A549 (cell line): ENCODE measurements at regions not wholly inside any gene's neighbourhood (a gene's known extent, or its start where the extent isn't known, plus 50 kb on each side); places are given as distances from the start of the nearest gene placed in this dataset.

Experiments used
- BHLHE40 ChIP-seq: IDR thresholded peaks from 2 replicates; pipeline ENCODE4 v1.6.1; 2012; ENCODE audit warnings: low read depth, low read length, inconsistent platforms
- CBX2 ChIP-seq: fragments of 200-600 bp; sonication (generic); IDR thresholded peaks from 2 replicates; pipeline ENCODE4 v1.6.1; 2016; ENCODE audit warnings: low read depth, mild to moderate bottlenecking, borderline replicate concordance
- EP300 ChIP-seq, 2 experiments: fragments of >200 bp; sonication (Bioruptor Twin); formaldehyde crosslinking; IDR thresholded peaks; 2 replicates in 1 of 2; 3 replicates in 1 of 2; pipeline ENCODE4 v1.6.1; 2016 to 2017
- JUNB ChIP-seq: fragments of >200 bp; sonication (Bioruptor Twin); formaldehyde crosslinking; IDR thresholded peaks from 2 replicates; pipeline ENCODE4 v1.6.1; 2016
- POLR2A ChIP-seq: IDR thresholded peaks from 2 replicates; pipeline ENCODE4 v1.6.1; 2012; ENCODE audit warnings: mild to moderate bottlenecking, low read length
- POLR2AphosphoS2 ChIP-seq: conservative IDR thresholded peaks from 2 replicates; pipeline ENCODE4 v1.6.1; 2012; ENCODE audit warnings: low read length, improper control_type of control experiment, inconsistent platforms
- SMC3 ChIP-seq: fragments of >200 bp; sonication (Bioruptor Twin); formaldehyde crosslinking; IDR thresholded peaks from 3 replicates; pipeline ENCODE4 v1.6.1; 2018; ENCODE audit warnings: inconsistent platforms
- TF ChIP-seq, protein P1 (sequence below): fragments of 200-600 bp; sonication (generic); IDR thresholded peaks from 2 replicates; pipeline ENCODE4 v1.6.1; 2016; ENCODE audit warnings: antibody characterized with exemption, mild to moderate bottlenecking, moderate library complexity
- TF ChIP-seq, protein P2 (sequence below): fragments of 250-450 bp; sonication (Bioruptor Pico); IDR thresholded peaks from 2 replicates; pipeline ENCODE4 v1.5.0; 2021; ENCODE audit warnings: mild to moderate bottlenecking, moderate library complexity, borderline replicate concordance
- TF ChIP-seq, protein P3 (sequence below): fragments of >200 bp; sonication (Bioruptor Twin); formaldehyde crosslinking; IDR thresholded peaks from 3 replicates; pipeline ENCODE4 v1.5.1; 2016
- TF ChIP-seq, protein P4 (sequence below): IDR thresholded peaks from 2 replicates; pipeline ENCODE4 v1.6.1; 2012

DNA sequence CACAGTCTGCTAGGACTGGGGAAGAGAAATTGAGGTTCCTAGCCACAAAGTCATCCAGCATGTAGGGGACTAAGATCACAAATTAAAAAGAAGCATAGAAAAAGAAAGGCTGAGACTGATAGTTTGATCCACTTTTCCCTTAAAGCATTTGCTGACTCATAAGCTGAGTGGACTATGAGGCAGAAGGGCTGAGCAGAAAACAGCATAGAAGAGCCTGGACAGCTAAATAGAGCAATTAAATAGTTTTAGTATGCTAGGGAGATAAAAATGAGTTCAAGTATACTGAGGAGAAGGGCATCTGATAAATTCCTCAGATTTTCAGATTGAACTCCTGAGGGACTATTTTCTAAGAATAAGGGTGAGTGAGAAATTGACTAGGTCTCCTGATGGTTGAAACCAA lies 155.9 kb upstream of the EGR2 start:
- TF ChIP-seq, protein P1, sequence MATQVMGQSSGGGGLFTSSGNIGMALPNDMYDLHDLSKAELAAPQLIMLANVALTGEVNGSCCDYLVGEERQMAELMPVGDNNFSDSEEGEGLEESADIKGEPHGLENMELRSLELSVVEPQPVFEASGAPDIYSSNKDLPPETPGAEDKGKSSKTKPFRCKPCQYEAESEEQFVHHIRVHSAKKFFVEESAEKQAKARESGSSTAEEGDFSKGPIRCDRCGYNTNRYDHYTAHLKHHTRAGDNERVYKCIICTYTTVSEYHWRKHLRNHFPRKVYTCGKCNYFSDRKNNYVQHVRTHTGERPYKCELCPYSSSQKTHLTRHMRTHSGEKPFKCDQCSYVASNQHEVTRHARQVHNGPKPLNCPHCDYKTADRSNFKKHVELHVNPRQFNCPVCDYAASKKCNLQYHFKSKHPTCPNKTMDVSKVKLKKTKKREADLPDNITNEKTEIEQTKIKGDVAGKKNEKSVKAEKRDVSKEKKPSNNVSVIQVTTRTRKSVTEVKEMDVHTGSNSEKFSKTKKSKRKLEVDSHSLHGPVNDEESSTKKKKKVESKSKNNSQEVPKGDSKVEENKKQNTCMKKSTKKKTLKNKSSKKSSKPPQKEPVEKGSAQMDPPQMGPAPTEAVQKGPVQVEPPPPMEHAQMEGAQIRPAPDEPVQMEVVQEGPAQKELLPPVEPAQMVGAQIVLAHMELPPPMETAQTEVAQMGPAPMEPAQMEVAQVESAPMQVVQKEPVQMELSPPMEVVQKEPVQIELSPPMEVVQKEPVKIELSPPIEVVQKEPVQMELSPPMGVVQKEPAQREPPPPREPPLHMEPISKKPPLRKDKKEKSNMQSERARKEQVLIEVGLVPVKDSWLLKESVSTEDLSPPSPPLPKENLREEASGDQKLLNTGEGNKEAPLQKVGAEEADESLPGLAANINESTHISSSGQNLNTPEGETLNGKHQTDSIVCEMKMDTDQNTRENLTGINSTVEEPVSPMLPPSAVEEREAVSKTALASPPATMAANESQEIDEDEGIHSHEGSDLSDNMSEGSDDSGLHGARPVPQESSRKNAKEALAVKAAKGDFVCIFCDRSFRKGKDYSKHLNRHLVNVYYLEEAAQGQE: no peak
- TF ChIP-seq CBX2 (no peak), POLR2AphosphoS2 (no peak), EP300 (IDR thresholded peaks at IDR 0.05) (no peak), SMC3 (no peak), POLR2A (no peak), BHLHE40 (no peak), JUNB (no peak)
- TF ChIP-seq, protein P2, sequence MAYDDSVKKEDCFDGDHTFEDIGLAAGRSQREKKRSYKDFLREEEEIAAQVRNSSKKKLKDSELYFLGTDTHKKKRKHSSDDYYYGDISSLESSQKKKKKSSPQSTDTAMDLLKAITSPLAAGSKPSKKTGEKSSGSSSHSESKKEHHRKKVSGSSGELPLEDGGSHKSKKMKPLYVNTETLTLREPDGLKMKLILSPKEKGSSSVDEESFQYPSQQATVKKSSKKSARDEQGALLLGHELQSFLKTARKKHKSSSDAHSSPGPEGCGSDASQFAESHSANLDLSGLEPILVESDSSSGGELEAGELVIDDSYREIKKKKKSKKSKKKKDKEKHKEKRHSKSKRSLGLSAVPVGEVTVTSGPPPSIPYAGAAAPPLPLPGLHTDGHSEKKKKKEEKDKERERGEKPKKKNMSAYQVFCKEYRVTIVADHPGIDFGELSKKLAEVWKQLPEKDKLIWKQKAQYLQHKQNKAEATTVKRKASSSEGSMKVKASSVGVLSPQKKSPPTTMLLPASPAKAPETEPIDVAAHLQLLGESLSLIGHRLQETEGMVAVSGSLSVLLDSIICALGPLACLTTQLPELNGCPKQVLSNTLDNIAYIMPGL (CRISPR knock-in tag): no peak
- TF ChIP-seq, protein P3, sequence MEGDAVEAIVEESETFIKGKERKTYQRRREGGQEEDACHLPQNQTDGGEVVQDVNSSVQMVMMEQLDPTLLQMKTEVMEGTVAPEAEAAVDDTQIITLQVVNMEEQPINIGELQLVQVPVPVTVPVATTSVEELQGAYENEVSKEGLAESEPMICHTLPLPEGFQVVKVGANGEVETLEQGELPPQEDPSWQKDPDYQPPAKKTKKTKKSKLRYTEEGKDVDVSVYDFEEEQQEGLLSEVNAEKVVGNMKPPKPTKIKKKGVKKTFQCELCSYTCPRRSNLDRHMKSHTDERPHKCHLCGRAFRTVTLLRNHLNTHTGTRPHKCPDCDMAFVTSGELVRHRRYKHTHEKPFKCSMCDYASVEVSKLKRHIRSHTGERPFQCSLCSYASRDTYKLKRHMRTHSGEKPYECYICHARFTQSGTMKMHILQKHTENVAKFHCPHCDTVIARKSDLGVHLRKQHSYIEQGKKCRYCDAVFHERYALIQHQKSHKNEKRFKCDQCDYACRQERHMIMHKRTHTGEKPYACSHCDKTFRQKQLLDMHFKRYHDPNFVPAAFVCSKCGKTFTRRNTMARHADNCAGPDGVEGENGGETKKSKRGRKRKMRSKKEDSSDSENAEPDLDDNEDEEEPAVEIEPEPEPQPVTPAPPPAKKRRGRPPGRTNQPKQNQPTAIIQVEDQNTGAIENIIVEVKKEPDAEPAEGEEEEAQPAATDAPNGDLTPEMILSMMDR: no peak
- TF ChIP-seq, protein P4, sequence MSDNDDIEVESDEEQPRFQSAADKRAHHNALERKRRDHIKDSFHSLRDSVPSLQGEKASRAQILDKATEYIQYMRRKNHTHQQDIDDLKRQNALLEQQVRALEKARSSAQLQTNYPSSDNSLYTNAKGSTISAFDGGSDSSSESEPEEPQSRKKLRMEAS: no peak
